GM13977 (cell line): ENCODE measurements at regions not wholly inside any gene's neighbourhood (a gene's known extent, or its start where the extent isn't known, plus 50 kb on each side); places are given as distances from the start of the nearest gene placed in this dataset.
"Not testable (repeated sequence)": the region's sequence is repeated elsewhere in the genome, so short reads cannot be mapped to it uniquely, and the experiment has no call there.

Experiments
- DNase-seq: peaks from one replicate; pipeline ENCODE4 v3.0.0; 2012; ENCODE audit warnings: low spot score
- CTCF ChIP-seq: IDR thresholded peaks from 2 replicates; pipeline ENCODE4 v1.5.1; 2012; ENCODE audit warnings: mild to moderate bottlenecking, control low read depth; ENCODE audit not compliant: insufficient read depth; ENCODE audit errors: extremely low read depth, missing control alignments
- in situ Hi-C: fragments of 300-500 bp; cut with MboI; formaldehyde crosslinking; loops from one replicate; pipeline ENCODE4 v1.12.0; 2022; ENCODE audit warnings: low sequenced_read_pairs, low pct_unique_long_range_greater_than_20kb, mixed read lengths, inconsistent platforms; ENCODE audit not compliant: unreplicated experiment

GRCh38 chr3:159751146-159751545 is 237.5 kb upstream of the IL12A start:
- no peak for TF ChIP-seq CTCF
- DNase-seq: no peak
- in situ Hi-C loops: no loop called here

- no peak for DNase-seq
- TF ChIP-seq CTCF: no peak
- in situ Hi-C loops: no loop called here
Observed at GRCh38 chr3:159751752-159752151, 236.9 kb upstream of the IL12A start.

GRCh38 chr3:159756279-159757207 is 232.1 kb upstream of the IL12A start:
- DNase-seq, in situ Hi-C loops: not testable (repeated sequence)

GRCh38 chr3:159757341-159758060 is 231.1 kb upstream of the IL12A start:
- DNase-seq: no peak
- no peak for TF ChIP-seq CTCF
- in situ Hi-C loops: no loop called here

- no peak for DNase-seq
- in situ Hi-C loops: no loop called here
- TF ChIP-seq CTCF: no peak
Observed at GRCh38 chr3:159760046-159760445, 228.6 kb upstream of the IL12A start.

GRCh38 chr3:159761369-159761768 is 227.3 kb upstream of the IL12A start:
- DNase-seq: no peak
- in situ Hi-C loops: no loop called here

More at GRCh38 chr3:159761369-159761768, 227.3 kb upstream of the IL12A start:
- no peak for TF ChIP-seq CTCF
